SU-DHL-6 (cell line): ENCODE measurements at regions not wholly inside any gene's neighbourhood (a gene's known extent, or its start where the extent isn't known, plus 50 kb on each side); places are given as distances from the start of the nearest gene placed in this dataset.

Experiments
- EZH2phosphoT487 ChIP-seq: fragments of 200-600 bp; sonication (generic), shearing (Covaris generic); conservative IDR thresholded peaks from 2 replicates; pipeline ENCODE4 v1.6.1; 2018; ENCODE audit warnings: mild to moderate bottlenecking, antibody characterized with exemption, low read length, moderate library complexity, mixed read lengths
- TF ChIP-seq, protein P1 (sequence below): fragments of 200-600 bp; sonication (generic); IDR thresholded peaks from one replicate; pipeline ENCODE4 v1.5.1; 2017; ENCODE audit warnings: antibody characterized with exemption, mild to moderate bottlenecking, low read length, moderate library complexity; ENCODE audit not compliant: insufficient read depth, poor library complexity, severe bottlenecking

DNA sequence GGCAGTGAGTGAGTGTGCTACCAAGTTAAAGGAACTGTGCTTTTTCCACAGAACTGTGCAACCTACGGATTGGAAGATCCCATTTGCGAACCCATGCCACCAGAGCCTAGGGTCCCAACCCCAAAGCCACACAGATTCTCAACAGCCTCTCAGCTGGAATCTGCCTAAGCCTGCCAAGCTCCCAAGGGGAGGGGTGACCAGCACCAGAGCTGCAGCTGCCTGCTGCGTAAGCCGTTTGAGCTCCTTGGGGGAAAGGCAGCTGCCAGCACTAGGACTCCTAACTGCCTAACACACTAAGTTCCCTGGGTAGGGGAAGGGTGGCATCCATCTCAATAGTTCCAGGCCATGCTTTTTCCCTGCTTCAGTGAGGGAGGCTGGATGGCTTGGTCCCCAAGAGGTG, 738.1 kb upstream of the PRKX start:
- TF ChIP-seq, protein P1, sequence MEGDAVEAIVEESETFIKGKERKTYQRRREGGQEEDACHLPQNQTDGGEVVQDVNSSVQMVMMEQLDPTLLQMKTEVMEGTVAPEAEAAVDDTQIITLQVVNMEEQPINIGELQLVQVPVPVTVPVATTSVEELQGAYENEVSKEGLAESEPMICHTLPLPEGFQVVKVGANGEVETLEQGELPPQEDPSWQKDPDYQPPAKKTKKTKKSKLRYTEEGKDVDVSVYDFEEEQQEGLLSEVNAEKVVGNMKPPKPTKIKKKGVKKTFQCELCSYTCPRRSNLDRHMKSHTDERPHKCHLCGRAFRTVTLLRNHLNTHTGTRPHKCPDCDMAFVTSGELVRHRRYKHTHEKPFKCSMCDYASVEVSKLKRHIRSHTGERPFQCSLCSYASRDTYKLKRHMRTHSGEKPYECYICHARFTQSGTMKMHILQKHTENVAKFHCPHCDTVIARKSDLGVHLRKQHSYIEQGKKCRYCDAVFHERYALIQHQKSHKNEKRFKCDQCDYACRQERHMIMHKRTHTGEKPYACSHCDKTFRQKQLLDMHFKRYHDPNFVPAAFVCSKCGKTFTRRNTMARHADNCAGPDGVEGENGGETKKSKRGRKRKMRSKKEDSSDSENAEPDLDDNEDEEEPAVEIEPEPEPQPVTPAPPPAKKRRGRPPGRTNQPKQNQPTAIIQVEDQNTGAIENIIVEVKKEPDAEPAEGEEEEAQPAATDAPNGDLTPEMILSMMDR = no peak
- no peak for TF ChIP-seq EZH2phosphoT487
